H9 (cell line): ENCODE measurements at regions not wholly inside any gene's neighbourhood (a gene's known extent, or its start where the extent isn't known, plus 50 kb on each side); places are given as distances from the start of the nearest gene placed in this dataset.

Experiments used
- DNase-seq: peaks from one replicate; pipeline ENCODE4 v3.0.0-alpha.2; 2017
- H2AFZ ChIP-seq: one replicate; pipeline ENCODE4 v1.6.1; 2013; ENCODE audit warnings: mild to moderate bottlenecking, low read length, control low read depth, moderate library complexity
- H2AK5ac ChIP-seq: 2 replicates; pipeline ENCODE4 v1.6.1; 2013; ENCODE audit warnings: low read length, control low read depth, mixed read lengths; ENCODE audit not compliant: insufficient read length
- H2BK120ac ChIP-seq: one replicate; pipeline ENCODE4 v1.6.1; 2013; ENCODE audit warnings: low read depth, mild to moderate bottlenecking, low read length, control low read depth, inconsistent platforms; ENCODE audit not compliant: poor library complexity, severe bottlenecking
- H2BK12ac ChIP-seq: 2 replicates; pipeline ENCODE4 v1.6.1; 2013; ENCODE audit warnings: low read length, control low read depth, mixed read lengths, low read depth; ENCODE audit not compliant: insufficient read length
- H2BK15ac ChIP-seq: 2 replicates; pipeline ENCODE4 v1.6.1; 2013; ENCODE audit warnings: low read depth, low read length, control low read depth
- H2BK20ac ChIP-seq: one replicate; pipeline ENCODE4 v1.6.1; 2013; ENCODE audit warnings: low read depth, mild to moderate bottlenecking, low read length, control low read depth, inconsistent platforms; ENCODE audit not compliant: poor library complexity, severe bottlenecking
- H2BK5ac ChIP-seq: 2 replicates; pipeline ENCODE4 v1.6.1; 2013; ENCODE audit warnings: low read length, control low read depth, mixed read lengths; ENCODE audit not compliant: insufficient read length
- H3K14ac ChIP-seq: 2 replicates; pipeline ENCODE4 v1.6.1; 2013; ENCODE audit warnings: low read length, control low read depth; ENCODE audit not compliant: insufficient read depth
- H3K18ac ChIP-seq: 2 replicates; pipeline ENCODE4 v1.6.1; 2013; ENCODE audit warnings: low read depth, mild to moderate bottlenecking, mixed read lengths, low read length, control low read depth; ENCODE audit not compliant: insufficient read length
- H3K23ac ChIP-seq: 2 replicates; pipeline ENCODE4 v1.6.1; 2013; ENCODE audit warnings: low read length, control low read depth, mixed read lengths, low read depth; ENCODE audit not compliant: insufficient read length
- H3K23me2 ChIP-seq: 2 replicates; pipeline ENCODE4 v1.6.1; 2013; ENCODE audit warnings: low read depth, mild to moderate bottlenecking, mixed read lengths, low read length, control low read depth; ENCODE audit not compliant: insufficient read length, poor library complexity, severe bottlenecking
- H3K27ac ChIP-seq: 2 replicates; pipeline ENCODE4 v1.5.1; 2013; ENCODE audit warnings: low read length, control low read depth, mixed read lengths, low read depth; ENCODE audit not compliant: insufficient read length
- H3K27me3 ChIP-seq: 2 replicates; pipeline ENCODE4 v1.6.1; 2013; ENCODE audit warnings: low read length, control low read depth, inconsistent platforms; ENCODE audit not compliant: insufficient read depth
- H3K4ac ChIP-seq: 2 replicates; pipeline ENCODE4 v1.6.1; 2013; ENCODE audit warnings: low read depth, mild to moderate bottlenecking, control low read depth, inconsistent platforms, low read length, moderate library complexity
- H3K4me1 ChIP-seq: 2 replicates; pipeline ENCODE4 v1.6.1; 2013; ENCODE audit warnings: low read length, control low read depth, inconsistent platforms; ENCODE audit not compliant: insufficient read depth
- H3K4me2 ChIP-seq: 2 replicates; pipeline ENCODE4 v1.6.1; 2013; ENCODE audit warnings: low read length, control low read depth, mixed read lengths; ENCODE audit not compliant: insufficient read length, insufficient read depth
- H3K56ac ChIP-seq: 2 replicates; pipeline ENCODE4 v1.6.1; 2013; ENCODE audit warnings: low read depth, mild to moderate bottlenecking, mixed read lengths, low read length, control low read depth; ENCODE audit not compliant: insufficient read length
- H3K79me1 ChIP-seq: 2 replicates; pipeline ENCODE4 v1.6.1; 2013; ENCODE audit warnings: low read depth, mild to moderate bottlenecking, moderate library complexity, low read length, control low read depth, inconsistent platforms; ENCODE audit not compliant: insufficient read depth, poor library complexity, severe bottlenecking
- H3K79me2 ChIP-seq: 2 replicates; pipeline ENCODE4 v1.6.1; 2013; ENCODE audit warnings: low read length, control low read depth, inconsistent platforms; ENCODE audit not compliant: insufficient read depth
- H3K9ac ChIP-seq: 2 replicates; pipeline ENCODE4 v1.6.1; 2013; ENCODE audit warnings: low read length, control low read depth, mixed read lengths; ENCODE audit not compliant: insufficient read length; ENCODE audit errors: extremely low read depth
- H3K9me3 ChIP-seq: one replicate; pipeline ENCODE4 v1.6.1; 2013; ENCODE audit warnings: low read depth, low read length, inconsistent platforms; ENCODE audit not compliant: control insufficient read depth
- H3T11ph ChIP-seq: one replicate; pipeline ENCODE4 v1.6.1; 2013; ENCODE audit warnings: mild to moderate bottlenecking, low read length, control low read depth, inconsistent platforms
- H4K20me1 ChIP-seq: one replicate; pipeline ENCODE4 v1.6.1; 2013; ENCODE audit not compliant: control insufficient read depth, insufficient read length, insufficient read depth
- H4K5ac ChIP-seq: 2 replicates; pipeline ENCODE4 v1.6.1; 2013; ENCODE audit warnings: low read depth, mild to moderate bottlenecking, mixed read lengths, low read length, control low read depth; ENCODE audit not compliant: insufficient read length
- H4K8ac ChIP-seq: replicated peaks from 2 replicates; pipeline ENCODE4 v1.6.1; 2013; ENCODE audit warnings: low read length, control low read depth, mixed read lengths, low read depth; ENCODE audit not compliant: insufficient read length
- H4K91ac ChIP-seq: 2 replicates; pipeline ENCODE4 v1.6.1; 2013; ENCODE audit warnings: low read depth, mild to moderate bottlenecking, moderate library complexity, mixed read lengths, low read length, control low read depth; ENCODE audit not compliant: insufficient read length
- H3K27ac Mint-ChIP-seq, 3 experiments: 2 replicates in 2 of 3; 3 replicates in 1 of 3; pipeline ENCODE4 v1.8.0; 2020 to 2021; ENCODE audit warnings: mixed read lengths in 3 of 3, mild to moderate bottlenecking in 1 of 3, moderate library complexity in 1 of 3
- H3K27me3 Mint-ChIP-seq: 2 replicates; pipeline ENCODE4 v1.8.0; 2021; ENCODE audit warnings: low read depth, mild to moderate bottlenecking, moderate library complexity, mixed read lengths
- H3K36me3 Mint-ChIP-seq, 3 experiments: 2 replicates in 2 of 3; 3 replicates in 1 of 3; pipeline ENCODE4 v1.8.0; 2020 to 2021; ENCODE audit warnings: low read depth in 3 of 3, mixed read lengths in 3 of 3; ENCODE audit not compliant: insufficient read depth in 1 of 3
- H3K4me1 Mint-ChIP-seq, 2 experiments: 2 replicates each; pipeline ENCODE4 v1.8.0; 2020; ENCODE audit warnings: mixed read lengths in 2 of 2
- H3K4me3 Mint-ChIP-seq, 2 experiments: 2 replicates in 1 of 2; 3 replicates in 1 of 2; pipeline ENCODE4 v1.8.0; 2020 to 2021; ENCODE audit warnings: mild to moderate bottlenecking in 2 of 2, mixed read lengths in 2 of 2, moderate library complexity in 1 of 2
- H3K9me3 Mint-ChIP-seq, 2 experiments: 2 replicates in 1 of 2; 3 replicates in 1 of 2; pipeline ENCODE4 v1.8.0; 2020; ENCODE audit warnings: mild to moderate bottlenecking in 2 of 2, mixed read lengths in 2 of 2, moderate library complexity in 1 of 2
- CTCF ChIP-seq: fragments of 200-600 bp; sonication (generic); conservative IDR thresholded peaks from 3 replicates; pipeline ENCODE4 v1.8.0; 2021; ENCODE audit warnings: antibody characterized with exemption, mild to moderate bottlenecking
- WGBS: extraction: QIAGEN DNeasy Blood & Tissue Kit; methylation state at CpG from one replicate; pipeline ENCODE4 v1.1.7; 2013; ENCODE audit warnings: missing lambda C conversion rate, low lambda C conversion rate, mixed read lengths; ENCODE audit not compliant: insufficient read length; ENCODE audit errors: extremely low coverage; 5-methylcytosine and 5-hydroxymethylcytosine counted together

DNA sequence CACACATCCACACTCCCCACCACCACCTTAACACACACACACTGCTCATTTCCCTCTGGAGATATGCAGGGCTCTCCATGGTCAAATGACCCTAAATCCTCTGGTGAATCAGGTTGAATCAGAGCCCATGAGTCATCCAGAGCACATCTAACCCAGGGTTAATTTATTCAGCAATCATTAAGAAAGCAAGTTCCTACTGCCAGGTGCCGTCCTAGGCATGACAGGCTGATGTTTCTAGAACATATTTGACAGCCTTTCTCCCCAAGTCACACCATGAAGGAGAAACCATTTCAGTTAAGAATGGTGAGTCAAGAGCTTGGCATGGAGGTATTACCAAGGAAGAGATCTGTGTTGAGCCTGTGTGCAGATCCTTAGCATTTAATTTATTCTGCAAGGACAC, 194.3 kb upstream of the CAMK1G start:
- Histone ChIP-seq H2BK5ac (no peak overlapping the region), H2BK15ac (no peak overlapping the region), H3K4ac (no peak overlapping the region), H3K23ac (no peak overlapping the region), H3K9ac (no peak overlapping the region), H3K79me2 (no peaks in the 10 kb centered on the region), H3K4me1 (peaks cover 12% of the 10 kb centered on the region; the same call in 1 of the 2 replicates), H2BK120ac (no peak overlapping the region), H2AK5ac (no peak overlapping the region), H2BK20ac (no peak overlapping the region), H3K14ac (no peak overlapping the region), H3T11ph (no peak overlapping the region), H4K8ac (no peak overlapping the region), H2BK12ac (no peak overlapping the region), H3K79me1 (no peaks in the 10 kb centered on the region), H3K4me2 (no peak overlapping the region), H2AFZ (no peak overlapping the region), H3K27ac (no peak overlapping the region), H3K23me2 (no peaks in the 10 kb centered on the region), H3K56ac (no peak overlapping the region), H3K18ac (no peak overlapping the region), H4K20me1 (no peaks in the 10 kb centered on the region), H4K91ac (no peak overlapping the region), H3K27me3 (no peaks in the 10 kb centered on the region), H4K5ac (no peak overlapping the region), H3K9me3 (no peaks in the 10 kb centered on the region)
- no CpG with 5 or more reads among the region's 1 CpG for WGBS
- peaks cover 0 to 6% (median 3%) of the 10 kb centered on the region in 3 experiments; a peak in 2 of 7 replicates for H3K36me3 Mint-ChIP-seq
- peak overlapping the region in 2 of 3 experiments; percentile 30 to 86; a peak in 3 of 7 replicates for H3K27ac Mint-ChIP-seq
- TF ChIP-seq CTCF, result no peak
- H3K27me3 Mint-ChIP-seq, result no peaks in the 10 kb centered on the region; the same call in 1 of the 2 replicates
- no peaks in the 10 kb centered on the region for H3K9me3 Mint-ChIP-seq
- no peak for DNase-seq
- peaks cover 40 to 52% of the 10 kb centered on the region in 2 experiments for H3K4me1 Mint-ChIP-seq
- no peak overlapping the region for H3K4me3 Mint-ChIP-seq
